ENCODE measurements at regions not wholly inside any gene's neighbourhood (a gene's known extent, or its start where the extent isn't known, plus 50 kb on each side); places are given as distances from the start of the nearest gene placed in this dataset.
A peak's percentile ranks its signal among the peaks of the same experiment; 100 is the strongest.
"Not testable (repeated sequence)": the region's sequence is repeated elsewhere in the genome, so short reads cannot be mapped to it uniquely, and the experiment has no call there.

GRCh38 chr10:8332730-8333111, 278.2 kb downstream of the GATA3 start:
- H3K4me3 ChIP-seq (replicated peaks in 1 of 2; ENCODE audit: low read depth in 2 of 2, low read length in 2 of 2) = peak overlapping the region; percentile 26 to 45

GRCh38 chr10:8334631-8335030, 280.1 kb downstream of the GATA3 start:
- no peak overlapping the region for H3K4me3 ChIP-seq (replicated peaks in 1 of 2; ENCODE audit: low read depth in 2 of 2, low read length in 2 of 2)
- no peak for DNase-seq (ENCODE audit: low read depth in 2 of 2)
- no peak for TF ChIP-seq CTCF (IDR thresholded peaks at IDR 0.05; ENCODE audit: low read depth, low read length)

More at GRCh38 chr10:8332730-8333111, 278.2 kb downstream of the GATA3 start:
- TF ChIP-seq CTCF (IDR thresholded peaks at IDR 0.05; ENCODE audit: low read depth, low read length) = no peak
- DNase-seq (ENCODE audit: low read depth in 2 of 2) = no peak

- TF ChIP-seq CTCF (IDR thresholded peaks at IDR 0.05; ENCODE audit: low read depth, low read length) = no peak
- DNase-seq (ENCODE audit: low read depth in 2 of 2) = no peak
- H3K4me3 ChIP-seq (replicated peaks in 1 of 2; ENCODE audit: low read depth in 2 of 2, low read length in 2 of 2) = no peak overlapping the region
Measured at GRCh38 chr10:8336629-8337331, 282.3 kb downstream of the GATA3 start.

GRCh38 chr10:8337332-8337651, 282.8 kb downstream of the GATA3 start:
- no peak for DNase-seq (ENCODE audit: low read depth in 2 of 2)
- TF ChIP-seq CTCF (IDR thresholded peaks at IDR 0.05; ENCODE audit: low read depth, low read length) = no peak
- no peak overlapping the region for H3K4me3 ChIP-seq (replicated peaks in 1 of 2; ENCODE audit: low read depth in 2 of 2, low read length in 2 of 2)

GRCh38 chr10:8338177-8338766, 283.8 kb downstream of the GATA3 start:
- no peak overlapping the region for H3K4me3 ChIP-seq (replicated peaks in 1 of 2; ENCODE audit: low read depth in 2 of 2, low read length in 2 of 2)
- DNase-seq (ENCODE audit: low read depth in 2 of 2) = no peak
- no peak for TF ChIP-seq CTCF (IDR thresholded peaks at IDR 0.05; ENCODE audit: low read depth, low read length)

GRCh38 chr10:8344756-8345155, 290.3 kb downstream of the GATA3 start:
- DNase-seq (ENCODE audit: low read depth in 2 of 2) = no peak
- TF ChIP-seq CTCF (IDR thresholded peaks at IDR 0.05; ENCODE audit: low read depth, low read length) = no peak
- no peak overlapping the region for H3K4me3 ChIP-seq (replicated peaks in 1 of 2; ENCODE audit: low read depth in 2 of 2, low read length in 2 of 2)

- no peak overlapping the region for H3K4me3 ChIP-seq (replicated peaks in 1 of 2; ENCODE audit: low read depth in 2 of 2, low read length in 2 of 2)
- TF ChIP-seq CTCF (IDR thresholded peaks at IDR 0.05; ENCODE audit: low read depth, low read length) = no peak
- no peak for DNase-seq (ENCODE audit: low read depth in 2 of 2)
Measured at GRCh38 chr10:8346861-8347260, 292.4 kb downstream of the GATA3 start.

GRCh38 chr10:8347614-8348013, 293.1 kb downstream of the GATA3 start:
- H3K4me3 ChIP-seq (replicated peaks in 1 of 2; ENCODE audit: low read depth in 2 of 2, low read length in 2 of 2); DNase-seq (ENCODE audit: low read depth in 2 of 2): not testable (repeated sequence)
